ENCODE measurements at regions not wholly inside any gene's neighbourhood (a gene's known extent, or its start where the extent isn't known, plus 50 kb on each side); places are given as distances from the start of the nearest gene placed in this dataset.
"Not testable (repeated sequence)": the region's sequence is repeated elsewhere in the genome, so short reads cannot be mapped to it uniquely, and the experiment has no call there.

- DNase-seq = no peak
Observed at GRCh38 chr1:58939666-58940370, 156.0 kb upstream of the JUN start.

- no peak for DNase-seq
Observed at GRCh38 chr1:58941471-58942289, 157.8 kb upstream of the JUN start.

- DNase-seq = no peak
Observed at GRCh38 chr1:58942759-58943191, 158.9 kb upstream of the JUN start.

GRCh38 chr1:58943776-58944175, 159.9 kb upstream of the JUN start:
- DNase-seq = no peak

GRCh38 chr1:58944439-58944838, 160.6 kb upstream of the JUN start:
- no peak for DNase-seq

GRCh38 chr1:58946390-58946789, 162.5 kb upstream of the JUN start:
- DNase-seq = no peak

GRCh38 chr1:58948671-58949070, 164.8 kb upstream of the JUN start:
- no peak for DNase-seq

- no peak for DNase-seq
Observed at GRCh38 chr1:58949551-58950220, 165.8 kb upstream of the JUN start.

GRCh38 chr1:58950897-58951296, 167.1 kb upstream of the JUN start:
- DNase-seq = no peak

GRCh38 chr1:58953951-58954350, 170.1 kb upstream of the JUN start:
- not testable (repeated sequence) for DNase-seq

- DNase-seq = not testable (repeated sequence)
Observed at GRCh38 chr1:58963287-58963686, 179.4 kb upstream of the JUN start.

GRCh38 chr1:58964428-58964827, 180.6 kb upstream of the JUN start:
- DNase-seq = no peak

- no peak for DNase-seq
Observed at GRCh38 chr1:58964880-58965279, 181.0 kb upstream of the JUN start.

GRCh38 chr1:58966103-58966916, 182.5 kb upstream of the JUN start:
- no peak for DNase-seq

GRCh38 chr1:58966917-58967740, 183.3 kb upstream of the JUN start:
- DNase-seq = no peak

- no peak for DNase-seq
Observed at GRCh38 chr1:58968360-58968952, 184.6 kb upstream of the JUN start.

- not testable (repeated sequence) for DNase-seq
Observed at GRCh38 chr1:58969176-58969575, 185.3 kb upstream of the JUN start.

GRCh38 chr1:58971629-58972140, 187.8 kb upstream of the JUN start:
- DNase-seq = no peak

GRCh38 chr1:58975888-58976287, 192.0 kb upstream of the JUN start:
- DNase-seq = no peak

GRCh38 chr1:58976294-58976693, 192.4 kb upstream of the JUN start:
- DNase-seq = no peak

GRCh38 chr1:58977598-58977997, 193.8 kb upstream of the JUN start:
- no peak for DNase-seq

Measured in GF-D8 (cell line).